GM19351 (cell line): ENCODE measurements at regions not wholly inside any gene's neighbourhood (a gene's known extent, or its start where the extent isn't known, plus 50 kb on each side); places are given as distances from the start of the nearest gene placed in this dataset.

Experiments used
- ATAC-seq: cut with Tn5 transposase; IDR thresholded peaks from one replicate; pipeline ENCODE4 v1.9.1; 2021; ENCODE audit warnings: mild to moderate bottlenecking, moderate library complexity; ENCODE audit not compliant: unreplicated experiment

GRCh38 chr7:25279705-25280104 lies 51.4 kb upstream of the NPVF start:
- ATAC-seq, result no peak

- ATAC-seq, result no peak
Observed at GRCh38 chr7:25280181-25280580, 51.9 kb upstream of the NPVF start.

- no peak for ATAC-seq
Observed at GRCh38 chr7:25282194-25282593, 53.9 kb upstream of the NPVF start.

- no peak for ATAC-seq
Observed at GRCh38 chr7:25286756-25287155, 58.5 kb upstream of the NPVF start.

- no peak for ATAC-seq
Observed at GRCh38 chr7:25287291-25287690, 59.0 kb upstream of the NPVF start.

GRCh38 chr7:25288556-25289307 lies 60.4 kb upstream of the NPVF start:
- ATAC-seq, result no peak

GRCh38 chr7:25289518-25289917 lies 61.2 kb upstream of the NPVF start:
- ATAC-seq, result no peak

GRCh38 chr7:25294624-25295023 lies 66.3 kb upstream of the NPVF start:
- ATAC-seq, result no peak

- no peak for ATAC-seq
Observed at GRCh38 chr7:25295387-25295786, 67.1 kb upstream of the NPVF start.

- ATAC-seq, result no peak
Observed at GRCh38 chr7:25296086-25296485, 67.8 kb upstream of the NPVF start.

GRCh38 chr7:25297278-25297677 lies 69.0 kb upstream of the NPVF start:
- no peak for ATAC-seq

- ATAC-seq, result no peak
Observed at GRCh38 chr7:25303281-25304181, 75.2 kb upstream of the NPVF start.

GRCh38 chr7:25304691-25305090 lies 76.4 kb upstream of the NPVF start:
- ATAC-seq, result no peak

- ATAC-seq, result no peak
Observed at GRCh38 chr7:25305831-25306230, 77.5 kb upstream of the NPVF start.

- no peak for ATAC-seq
Observed at GRCh38 chr7:25307624-25308023, 79.3 kb upstream of the NPVF start.

- no peak for ATAC-seq
Observed at GRCh38 chr7:25308246-25308645, 80.0 kb upstream of the NPVF start.

GRCh38 chr7:25308906-25309705 lies 80.8 kb upstream of the NPVF start:
- no peak for ATAC-seq

- ATAC-seq, result no peak
Observed at GRCh38 chr7:25310896-25311295, 82.6 kb upstream of the NPVF start.

- ATAC-seq, result no peak
Observed at GRCh38 chr7:25311346-25311745, 83.1 kb upstream of the NPVF start.

GRCh38 chr7:25312968-25313367 lies 84.7 kb upstream of the NPVF start:
- ATAC-seq, result no peak

GRCh38 chr7:25313526-25313925 lies 85.2 kb upstream of the NPVF start:
- ATAC-seq, result no peak
